ENCODE measurements at regions not wholly inside any gene's neighbourhood (a gene's known extent, or its start where the extent isn't known, plus 50 kb on each side); places are given as distances from the start of the nearest gene placed in this dataset.

- Histone ChIP-seq H3K4me1 (ENCODE audit: low read length) (no peaks in the 10 kb centered on the region), H3K27me3 (ENCODE audit: low read depth, low read length) (no peaks in the 10 kb centered on the region), H3K9me3 (ENCODE audit: insufficient read depth, low read length) (no peaks in the 10 kb centered on the region; the same call in 1 of the 2 replicates), H3K79me2 (ENCODE audit: low read length) (no peaks in the 10 kb centered on the region), H2AFZ (ENCODE audit: low read depth, low read length) (no peak overlapping the region), H4K20me1 (ENCODE audit: insufficient read depth, low read length) (no peaks in the 10 kb centered on the region), H3K4me3 (ENCODE audit: low read length) (no peak overlapping the region), H3K27ac (ENCODE audit: low read length) (no peak overlapping the region), H3K9ac (ENCODE audit: low read length) (no peak overlapping the region), H3K36me3 (replicated peaks; ENCODE audit: low read depth, low read length) (no peaks in the 10 kb centered on the region), H3K4me2 (ENCODE audit: low read length) (no peak overlapping the region)
- no peak for TF ChIP-seq EZH2phosphoT487 (IDR thresholded peaks at IDR 0.05; ENCODE audit: low read depth)
- TF ChIP-seq CTCF (IDR thresholded peaks at IDR 0.05; ENCODE audit: low read depth, low read length) = no peak
Observed at GRCh38 chr4:130855533-130855932, 1759.6 kb downstream of the C4orf33 start.

GRCh38 chr4:130859991-130860390 is 1764.0 kb downstream of the C4orf33 start:
- H4K20me1 ChIP-seq (ENCODE audit: insufficient read depth, low read length) = no peaks in the 10 kb centered on the region
- no peaks in the 10 kb centered on the region for H3K4me1 ChIP-seq (ENCODE audit: low read length)
- no peaks in the 10 kb centered on the region for H3K79me2 ChIP-seq (ENCODE audit: low read length)
- H3K27me3 ChIP-seq (ENCODE audit: low read depth, low read length) = no peaks in the 10 kb centered on the region
- no peak overlapping the region for H2AFZ ChIP-seq (ENCODE audit: low read depth, low read length)
- no peak overlapping the region for H3K9ac ChIP-seq (ENCODE audit: low read length)
- no peak overlapping the region for H3K27ac ChIP-seq (ENCODE audit: low read length)
- no peak overlapping the region for H3K4me3 ChIP-seq (ENCODE audit: low read length)
- no peak for TF ChIP-seq CTCF (IDR thresholded peaks at IDR 0.05; ENCODE audit: low read depth, low read length)
- TF ChIP-seq EZH2phosphoT487 (IDR thresholded peaks at IDR 0.05; ENCODE audit: low read depth) = no peak
- no peaks in the 10 kb centered on the region; the same call in 1 of the 2 replicates for H3K9me3 ChIP-seq (ENCODE audit: insufficient read depth, low read length)
- no peaks in the 10 kb centered on the region for H3K36me3 ChIP-seq (replicated peaks; ENCODE audit: low read depth, low read length)
- H3K4me2 ChIP-seq (ENCODE audit: low read length) = no peak overlapping the region

- no peaks in the 10 kb centered on the region for H4K20me1 ChIP-seq (ENCODE audit: insufficient read depth, low read length)
- TF ChIP-seq EZH2phosphoT487 (IDR thresholded peaks at IDR 0.05; ENCODE audit: low read depth) (no peak), CTCF (IDR thresholded peaks at IDR 0.05; ENCODE audit: low read depth, low read length) (no peak)
- no peak overlapping the region for H3K4me3 ChIP-seq (ENCODE audit: low read length)
- no peak overlapping the region for H3K4me2 ChIP-seq (ENCODE audit: low read length)
- H3K9ac ChIP-seq (ENCODE audit: low read length) = no peak overlapping the region
- H3K79me2 ChIP-seq (ENCODE audit: low read length) = no peaks in the 10 kb centered on the region
- no peaks in the 10 kb centered on the region for H3K36me3 ChIP-seq (replicated peaks; ENCODE audit: low read depth, low read length)
- H3K27me3 ChIP-seq (ENCODE audit: low read depth, low read length) = no peaks in the 10 kb centered on the region
- H3K4me1 ChIP-seq (ENCODE audit: low read length) = no peaks in the 10 kb centered on the region
- H3K9me3 ChIP-seq (ENCODE audit: insufficient read depth, low read length) = no peaks in the 10 kb centered on the region
- H2AFZ ChIP-seq (ENCODE audit: low read depth, low read length) = no peak overlapping the region
- no peak overlapping the region for H3K27ac ChIP-seq (ENCODE audit: low read length)
Observed at GRCh38 chr4:130896920-130897319, 1801.0 kb downstream of the C4orf33 start.

GRCh38 chr4:130901321-130901720 is 1805.4 kb downstream of the C4orf33 start:
- Histone ChIP-seq H3K9me3 (ENCODE audit: insufficient read depth, low read length) (no peaks in the 10 kb centered on the region), H3K27ac (ENCODE audit: low read length) (no peak overlapping the region), H3K79me2 (ENCODE audit: low read length) (no peaks in the 10 kb centered on the region), H3K4me2 (ENCODE audit: low read length) (no peak overlapping the region), H3K4me1 (ENCODE audit: low read length) (no peaks in the 10 kb centered on the region), H3K27me3 (ENCODE audit: low read depth, low read length) (no peaks in the 10 kb centered on the region), H3K4me3 (ENCODE audit: low read length) (no peak overlapping the region), H4K20me1 (ENCODE audit: insufficient read depth, low read length) (no peaks in the 10 kb centered on the region), H2AFZ (ENCODE audit: low read depth, low read length) (no peak overlapping the region), H3K9ac (ENCODE audit: low read length) (no peak overlapping the region), H3K36me3 (replicated peaks; ENCODE audit: low read depth, low read length) (no peaks in the 10 kb centered on the region)
- TF ChIP-seq CTCF (IDR thresholded peaks at IDR 0.05; ENCODE audit: low read depth, low read length) (no peak), EZH2phosphoT487 (IDR thresholded peaks at IDR 0.05; ENCODE audit: low read depth) (no peak)

Measured in OCI-LY3 (cell line).